Right cardiac atrium (tissue), 5 donors: ENCODE measurements at regions not wholly inside any gene's neighbourhood (a gene's known extent, or its start where the extent isn't known, plus 50 kb on each side); places are given as distances from the start of the nearest gene placed in this dataset.

Source experiments
- ATAC-seq, 2 donors: fragments of 200-7000 bp; cut with Tn5 transposase; one replicate each; pipeline versions ENCODE4 v1.8.0 to v1.9.1; 2020; ENCODE audit warnings: moderate library complexity in 2 of 2, mild to moderate bottlenecking in 1 of 2
- DNase-seq, 3 donors: peaks; one replicate each; pipeline ENCODE4 v3.0.0-alpha.2; 2020
- H3K27ac ChIP-seq: one replicate; pipeline ENCODE4 v1.5.1; 2013; ENCODE audit warnings: mild to moderate bottlenecking, low read length, control low read depth, moderate library complexity
- H3K27me3 ChIP-seq: one replicate; pipeline ENCODE4 v1.6.1; 2013; ENCODE audit not compliant: control insufficient read depth, insufficient read depth
- H3K4me1 ChIP-seq: one replicate; pipeline ENCODE4 v1.6.1; 2013; ENCODE audit warnings: low read length; ENCODE audit not compliant: control insufficient read depth, insufficient read depth
- H3K4me3 ChIP-seq: one replicate; pipeline ENCODE4 v1.5.1; 2013; ENCODE audit warnings: low read length, control low read depth
- H3K9me3 ChIP-seq: one replicate; pipeline ENCODE4 v1.6.1; 2013; ENCODE audit warnings: low read length; ENCODE audit not compliant: control insufficient read depth
- WGBS: extraction: QIAGEN DNeasy Blood & Tissue Kit; methylation state at CpG from one replicate; pipeline ENCODE4 v1.1.7; 2013; 5-methylcytosine and 5-hydroxymethylcytosine counted together
- intact Hi-C, 4 donors: fragments of 100-400 bp; cut with DNase I; formaldehyde crosslinking; loops; one replicate each; pipeline versions ENCODE4 v1.11.0 to v1.14.0; 2022 to 2023
- donor health status: healthy with polysubstance abuse.
- donor health status: DM: no; HTN: yes; CAD: no.
- donor health status: DM: no; HTN: no; CAD: no.
- donor health status: DM: no; HTN: yes; CAD: no; lungs with severe emphysema.
- donor health status: DM: yes; HTN: yes; CAD: no.

DNA sequence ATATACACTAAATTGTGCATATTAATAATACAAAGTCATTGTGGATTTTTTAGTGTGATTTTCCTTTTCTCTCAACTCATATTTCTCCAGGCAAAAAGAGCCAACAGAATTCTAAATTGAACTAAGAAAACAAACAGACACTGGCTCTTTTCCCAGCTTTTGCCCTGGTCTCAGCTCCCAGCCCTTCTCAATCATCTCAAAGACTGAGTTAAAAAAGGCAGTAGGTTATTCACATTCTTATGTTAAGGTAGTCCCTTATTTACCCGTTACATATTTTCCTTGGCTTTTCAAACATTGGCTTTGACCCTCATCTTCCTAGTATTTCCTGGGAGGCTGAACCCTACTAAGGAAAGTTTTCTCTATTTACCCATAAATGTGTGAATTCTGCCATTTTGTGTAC lies 753.6 kb downstream of the LIG4 start:
- DNase-seq (no peak), ATAC-seq (no peak)
- Histone ChIP-seq H3K27ac (no peak overlapping the region), H3K9me3 (no peaks in the 10 kb centered on the region), H3K4me3 (no peak overlapping the region), H3K27me3 (no peaks in the 10 kb centered on the region), H3K4me1 (no peaks in the 10 kb centered on the region)
- WGBS: 66% methylated on average over 1 of the region's 1 CpG
- intact Hi-C loops: no loop called here

DNA sequence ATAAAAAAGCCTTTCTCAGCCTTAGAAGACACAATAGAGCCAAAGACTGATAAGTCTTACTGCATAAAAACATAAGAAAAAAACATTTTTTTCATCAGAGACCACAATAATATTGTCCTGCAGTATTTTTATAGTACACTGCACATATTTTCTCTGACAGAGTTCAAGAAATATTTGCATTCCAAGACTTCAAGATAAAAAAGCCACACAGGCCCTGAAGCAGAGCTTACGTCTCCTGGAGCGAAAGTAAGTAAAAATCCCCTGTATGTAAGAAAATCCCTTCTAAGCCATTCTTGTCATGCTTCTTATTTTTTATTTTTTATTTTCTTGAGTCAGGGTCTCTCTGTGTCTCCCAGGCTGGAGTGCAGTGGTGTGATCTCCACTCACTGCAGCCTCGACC lies 755.9 kb downstream of the LIG4 start:
- Histone ChIP-seq H3K27me3 (no peaks in the 10 kb centered on the region), H3K4me1 (no peaks in the 10 kb centered on the region), H3K9me3 (no peaks in the 10 kb centered on the region), H3K27ac (no peak overlapping the region), H3K4me3 (no peak overlapping the region)
- ATAC-seq: no peak
- intact Hi-C loops: no loop called here
- WGBS: 68% methylated on average over 3 of the region's 3 CpGs
- no peak for DNase-seq

DNA sequence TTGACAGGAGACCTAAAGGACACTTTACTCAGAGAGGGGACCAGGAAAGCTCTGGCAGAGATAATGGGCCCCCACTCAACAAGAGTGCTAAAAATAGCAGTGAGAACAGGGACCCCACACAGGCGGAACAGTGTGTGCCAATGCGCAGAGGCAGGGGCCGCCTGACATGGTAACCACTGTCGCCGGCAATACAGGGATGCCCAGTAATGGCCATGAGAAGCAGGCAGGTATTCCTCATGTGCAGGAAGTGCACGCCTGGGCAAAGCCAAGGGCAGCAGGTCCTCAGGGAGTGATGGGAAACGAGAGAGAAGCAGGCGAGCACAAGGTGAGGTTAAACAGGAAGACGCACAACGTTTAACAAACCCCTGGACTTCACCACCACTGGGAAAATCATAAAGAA lies 757.1 kb downstream of the LIG4 start:
- WGBS: 84% methylated on average over 10 of the region's 10 CpGs
- Histone ChIP-seq H3K4me3 (no peak overlapping the region), H3K4me1 (no peaks in the 10 kb centered on the region), H3K9me3 (no peaks in the 10 kb centered on the region), H3K27ac (no peak overlapping the region), H3K27me3 (no peaks in the 10 kb centered on the region)
- DNase-seq (no peak), ATAC-seq (no peak)
- intact Hi-C loops: no loop called here

DNA sequence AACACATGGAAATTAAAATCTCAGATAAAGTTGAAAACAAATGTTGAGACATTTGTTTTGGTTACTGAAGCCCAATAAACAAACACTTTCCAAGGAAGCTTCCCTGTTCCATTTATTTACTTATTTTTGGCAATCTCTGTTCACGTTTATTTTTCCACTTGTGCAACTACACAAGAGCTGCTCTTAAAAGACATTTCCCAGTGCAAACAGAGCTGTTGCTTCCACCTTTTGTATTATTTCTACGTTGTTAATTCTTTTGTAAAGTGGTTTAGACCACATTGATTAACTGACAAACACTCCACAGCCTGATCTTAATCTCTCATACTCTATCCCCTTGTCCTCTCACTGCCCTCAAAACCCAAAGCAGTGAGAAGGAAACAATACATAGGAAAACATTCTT lies 757.6 kb downstream of the LIG4 start:
- ATAC-seq: no peak
- Histone ChIP-seq H3K4me3 (no peak overlapping the region), H3K9me3 (no peaks in the 10 kb centered on the region), H3K27me3 (no peaks in the 10 kb centered on the region), H3K4me1 (no peaks in the 10 kb centered on the region), H3K27ac (no peak overlapping the region)
- intact Hi-C loops: no loop called here
- DNase-seq: no peak
- WGBS: 38% methylated on average over 2 of the region's 2 CpGs

DNA sequence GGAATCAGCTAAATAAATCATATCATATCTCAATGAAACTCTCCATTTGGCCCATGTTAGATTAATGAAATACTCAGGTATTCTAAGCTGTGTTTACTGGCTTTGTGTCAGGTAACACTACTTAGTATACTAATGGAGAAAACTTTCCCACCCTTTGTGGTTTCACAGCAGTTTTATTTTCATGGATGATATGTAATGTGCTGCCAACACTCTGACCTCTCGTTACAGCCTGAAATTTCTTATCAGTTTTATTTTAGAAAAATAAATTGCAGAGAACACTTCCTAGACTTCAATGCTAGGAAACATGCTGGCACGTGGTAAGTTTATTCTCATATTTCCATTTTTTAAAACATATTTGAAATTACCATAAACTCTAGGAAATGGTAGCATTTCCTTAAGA lies 758.9 kb downstream of the LIG4 start:
- H3K4me3 ChIP-seq: no peak overlapping the region
- DNase-seq: no peak
- H3K27ac ChIP-seq: no peak overlapping the region
- no peak for ATAC-seq
- no peaks in the 10 kb centered on the region for H3K27me3 ChIP-seq
- 31% methylated on average over 2 of the region's 2 CpGs for WGBS
- no peaks in the 10 kb centered on the region for H3K4me1 ChIP-seq
- intact Hi-C loops: no loop called here
- no peaks in the 10 kb centered on the region for H3K9me3 ChIP-seq

DNA sequence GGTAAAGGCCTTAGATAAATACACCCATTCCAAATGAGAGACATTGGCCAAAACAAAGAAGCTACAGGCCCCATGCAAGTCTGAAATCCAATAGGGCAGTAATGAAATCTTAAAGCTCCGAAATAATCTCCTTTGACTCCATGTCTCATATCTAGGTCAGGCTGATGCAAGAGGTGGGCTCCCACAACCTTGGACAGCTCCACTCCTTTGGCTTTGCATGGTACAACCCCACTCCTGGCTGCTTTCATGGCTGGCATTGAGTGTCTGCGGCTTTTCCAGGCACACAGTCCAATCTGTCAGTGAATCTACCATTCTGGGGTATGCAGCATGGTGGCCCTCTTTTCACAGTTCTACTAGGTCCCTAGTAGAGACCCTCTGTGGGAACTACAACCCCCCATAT lies 762.5 kb downstream of the LIG4 start:
- H3K27me3 ChIP-seq: no peaks in the 10 kb centered on the region
- intact Hi-C loops: no loop called here
- H3K9me3 ChIP-seq: no peaks in the 10 kb centered on the region
- H3K4me1 ChIP-seq: no peaks in the 10 kb centered on the region
- no peak overlapping the region for H3K27ac ChIP-seq
- H3K4me3 ChIP-seq: no peak overlapping the region
- DNase-seq: no peak
- no peak for ATAC-seq
- 95% methylated on average over 2 of the region's 2 CpGs for whole genome bisulfite sequencing

DNA sequence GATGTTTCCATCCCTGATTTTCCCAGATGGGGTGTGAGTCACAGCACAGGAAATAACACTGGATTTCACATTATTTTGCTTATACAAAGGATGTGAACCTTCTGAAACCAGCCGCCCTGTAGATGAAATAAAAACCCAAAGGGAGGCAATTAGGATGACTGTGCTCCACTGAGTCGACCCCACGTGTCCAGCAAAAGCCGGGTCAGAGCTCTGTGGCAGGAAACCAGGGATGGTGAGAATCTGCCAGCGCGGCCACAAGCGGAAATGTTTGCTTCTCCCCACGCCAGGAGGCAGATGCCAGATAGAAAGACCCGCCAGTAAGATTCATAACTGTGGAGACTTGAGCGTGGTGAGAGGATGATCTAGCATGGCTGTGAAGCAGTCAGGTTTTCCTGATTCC lies 764.4 kb downstream of the LIG4 start:
- no peaks in the 10 kb centered on the region for H3K9me3 ChIP-seq
- no peak overlapping the region for H3K27ac ChIP-seq
- 58% methylated on average over 10 of the region's 10 CpGs for WGBS
- no peaks in the 10 kb centered on the region for H3K4me1 ChIP-seq
- intact Hi-C loops: no loop called here
- no peak overlapping the region for H3K4me3 ChIP-seq
- ATAC-seq (peak; percentile 43 to 86), DNase-seq (peak; percentile 26 to 47 (median 45))
- no peaks in the 10 kb centered on the region for H3K27me3 ChIP-seq

DNA sequence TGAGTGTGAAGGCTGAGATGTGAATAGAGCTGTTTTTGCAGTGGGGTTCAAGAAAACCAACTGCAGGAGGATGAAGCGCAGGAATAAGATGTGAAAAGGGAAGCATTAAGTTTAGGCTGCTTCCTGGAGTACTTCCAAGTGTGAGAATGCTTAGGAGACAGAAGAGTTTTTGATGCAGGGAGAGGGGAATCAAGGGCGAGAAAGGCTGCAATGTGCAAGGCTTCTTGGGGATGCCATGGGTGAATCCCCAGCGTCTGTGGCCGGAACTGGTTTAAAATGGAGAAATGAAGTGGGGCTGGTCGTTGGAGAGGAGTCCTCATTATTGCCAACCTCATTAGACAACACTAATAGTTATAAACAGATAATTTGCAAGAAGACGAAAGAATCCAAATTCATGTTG lies 764.9 kb downstream of the LIG4 start:
- no peaks in the 10 kb centered on the region for H3K4me1 ChIP-seq
- H3K4me3 ChIP-seq: no peak overlapping the region
- WGBS: 64% methylated on average over 6 of the region's 6 CpGs
- H3K27me3 ChIP-seq: no peaks in the 10 kb centered on the region
- ATAC-seq (no peak), DNase-seq (no peak)
- no peaks in the 10 kb centered on the region for H3K9me3 ChIP-seq
- H3K27ac ChIP-seq: no peak overlapping the region
- intact Hi-C loops: no loop called here

DNA sequence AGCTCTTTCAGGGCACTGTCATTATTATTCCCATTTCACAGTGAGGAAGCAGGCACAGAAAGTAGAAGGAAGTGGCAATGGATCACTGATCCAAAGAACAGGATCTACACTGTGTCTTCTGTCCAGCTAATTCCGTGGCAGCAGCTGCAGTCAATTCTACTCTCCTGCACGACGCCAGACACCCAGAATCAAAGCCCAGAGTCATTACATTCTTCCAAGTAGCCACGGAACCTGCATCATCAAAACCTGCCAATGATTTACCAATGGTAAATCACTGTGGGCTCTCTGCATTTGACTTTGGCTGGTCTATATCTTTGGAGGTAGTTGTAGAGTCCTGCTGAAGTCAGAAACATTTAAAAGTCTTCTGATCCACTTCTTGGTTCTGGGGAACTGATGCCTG lies 767.7 kb downstream of the LIG4 start:
- Histone ChIP-seq H3K4me3 (no peak overlapping the region), H3K4me1 (no peaks in the 10 kb centered on the region), H3K9me3 (no peaks in the 10 kb centered on the region), H3K27me3 (no peaks in the 10 kb centered on the region), H3K27ac (no peak overlapping the region)
- WGBS: 80% methylated on average over 4 of the region's 4 CpGs
- intact Hi-C loops: no loop called here
- ATAC-seq (no peak), DNase-seq (no peak)

DNA sequence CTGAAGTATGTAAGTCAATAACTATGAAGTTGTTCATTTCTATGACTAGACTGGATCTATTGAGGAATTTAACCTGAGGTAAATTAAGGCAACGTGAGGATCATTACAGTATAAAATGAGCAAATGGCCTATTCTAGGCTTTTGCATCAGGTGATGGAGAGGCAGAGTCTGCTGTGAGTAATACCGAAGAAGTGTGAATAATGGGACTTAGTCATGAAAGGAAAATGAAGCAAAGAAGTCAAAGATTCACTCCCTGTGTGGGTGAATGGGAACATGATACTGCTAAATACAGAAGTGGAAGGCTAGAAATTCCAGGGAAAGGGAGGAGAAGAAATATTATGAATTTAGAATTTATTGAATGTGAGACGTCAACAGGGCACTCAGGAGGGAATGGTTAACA lies 774.1 kb downstream of the LIG4 start:
- WGBS: 87% methylated on average over 3 of the region's 3 CpGs
- no peaks in the 10 kb centered on the region for H3K9me3 ChIP-seq
- ATAC-seq: no peak
- DNase-seq: no peak
- H3K27me3 ChIP-seq: no peaks in the 10 kb centered on the region
- H3K4me3 ChIP-seq: no peak overlapping the region
- no peak overlapping the region for H3K27ac ChIP-seq
- H3K4me1 ChIP-seq: no peaks in the 10 kb centered on the region
- intact Hi-C loops: no loop called here

DNA sequence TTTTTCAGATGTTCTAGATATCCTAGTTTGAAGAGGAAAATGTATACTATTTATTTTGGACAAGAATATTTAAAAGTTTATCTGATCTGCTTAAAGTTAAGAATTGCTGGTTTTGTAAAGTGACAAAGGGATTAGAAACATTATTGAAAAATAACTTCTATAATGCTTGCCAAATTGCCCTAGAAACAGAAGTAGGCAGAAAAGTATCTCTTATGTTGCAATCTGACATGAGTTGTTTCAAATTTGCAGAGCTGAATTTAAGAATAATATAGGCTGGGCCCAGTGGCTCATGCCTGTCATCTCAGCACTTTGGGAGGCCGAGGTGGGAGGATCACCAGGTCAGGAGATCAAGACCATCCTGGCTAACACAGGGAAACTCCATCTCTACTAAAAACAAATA lies 777.1 kb downstream of the LIG4 start:
- no peak overlapping the region for H3K27ac ChIP-seq
- intact Hi-C loops: no loop called here
- no peaks in the 10 kb centered on the region for H3K27me3 ChIP-seq
- H3K4me1 ChIP-seq: no peaks in the 10 kb centered on the region
- H3K9me3 ChIP-seq: no peaks in the 10 kb centered on the region
- no peak for ATAC-seq
- no peak overlapping the region for H3K4me3 ChIP-seq
- 77% methylated on average over 1 of the region's 1 CpG for WGBS
- no peak for DNase-seq

DNA sequence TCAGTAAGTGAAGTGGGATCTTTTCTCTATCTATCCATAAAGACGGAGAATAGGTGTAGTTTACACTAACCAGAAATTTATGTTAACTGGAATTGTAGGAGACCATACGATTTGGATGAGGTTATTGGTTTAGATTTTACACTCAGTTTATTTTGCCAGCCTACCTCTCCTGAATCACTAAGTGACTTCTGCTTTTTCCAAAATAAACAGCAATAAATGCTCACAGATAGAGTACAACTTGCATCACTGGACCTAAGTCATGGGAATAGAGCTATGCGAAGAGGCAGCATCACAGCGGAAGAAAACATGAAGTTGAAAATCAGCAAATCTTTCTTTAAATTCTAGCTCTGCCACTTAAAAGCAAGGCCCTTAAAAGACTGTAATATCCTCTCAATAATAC lies 781.0 kb downstream of the LIG4 start:
- no peaks in the 10 kb centered on the region for H3K9me3 ChIP-seq
- no peak for ATAC-seq
- intact Hi-C loops: no loop called here
- no peak for DNase-seq
- H3K4me1 ChIP-seq: no peaks in the 10 kb centered on the region
- no peaks in the 10 kb centered on the region for H3K27me3 ChIP-seq
- no peak overlapping the region for H3K27ac ChIP-seq
- WGBS: 91% methylated on average over 4 of the region's 4 CpGs
- no peak overlapping the region for H3K4me3 ChIP-seq
